GM03348 (cell line): ENCODE measurements at regions not wholly inside any gene's neighbourhood (a gene's known extent, or its start where the extent isn't known, plus 50 kb on each side); places are given as distances from the start of the nearest gene placed in this dataset.
"Not testable (repeated sequence)": the region's sequence is repeated elsewhere in the genome, so short reads cannot be mapped to it uniquely, and the experiment has no call there.

Source experiments
- DNase-seq: peaks from one replicate; pipeline ENCODE4 v3.0.0; 2012; ENCODE audit warnings: low spot score

GRCh38 chr3:124364317-124365020 lies 365.8 kb upstream of the UMPS start:
- DNase-seq: no peak

GRCh38 chr3:124366655-124367054 lies 363.6 kb upstream of the UMPS start:
- not testable (repeated sequence) for DNase-seq

GRCh38 chr3:124372775-124373174 lies 357.5 kb upstream of the UMPS start:
- DNase-seq: no peak

GRCh38 chr3:124373524-124373923 lies 356.7 kb upstream of the UMPS start:
- no peak for DNase-seq

GRCh38 chr3:124374583-124374982 lies 355.7 kb upstream of the UMPS start:
- no peak for DNase-seq

- DNase-seq: no peak
These were observed 348.5 kb upstream of the UMPS start for GRCh38 chr3:124381575-124382333.

- no peak for DNase-seq
These were observed 347.2 kb upstream of the UMPS start for GRCh38 chr3:124383051-124383450.

- no peak for DNase-seq
These were observed 346.3 kb upstream of the UMPS start for GRCh38 chr3:124383846-124384466.

GRCh38 chr3:124384527-124384926 lies 345.7 kb upstream of the UMPS start:
- DNase-seq: no peak

- DNase-seq: no peak
These were observed 344.3 kb upstream of the UMPS start for GRCh38 chr3:124385996-124386395.

- no peak for DNase-seq
These were observed 343.2 kb upstream of the UMPS start for GRCh38 chr3:124386996-124387595.

GRCh38 chr3:124391774-124392173 lies 338.5 kb upstream of the UMPS start:
- no peak for DNase-seq

- DNase-seq: no peak
These were observed 336.9 kb upstream of the UMPS start for GRCh38 chr3:124393340-124393739.

- no peak for DNase-seq
These were observed 335.1 kb upstream of the UMPS start for GRCh38 chr3:124395162-124395561.

- DNase-seq: no peak
These were observed 334.5 kb upstream of the UMPS start for GRCh38 chr3:124395584-124396338.

- DNase-seq: no peak
These were observed 333.8 kb upstream of the UMPS start for GRCh38 chr3:124396339-124396950.

- no peak for DNase-seq
These were observed 333.2 kb upstream of the UMPS start for GRCh38 chr3:124397088-124397487.

- no peak for DNase-seq
These were observed 331.7 kb upstream of the UMPS start for GRCh38 chr3:124398594-124398993.

- no peak for DNase-seq
These were observed 328.4 kb upstream of the UMPS start for GRCh38 chr3:124401843-124402242.

- DNase-seq: no peak
These were observed 327.5 kb upstream of the UMPS start for GRCh38 chr3:124402791-124403190.

- no peak for DNase-seq
These were observed 325.6 kb upstream of the UMPS start for GRCh38 chr3:124404621-124405020.

- DNase-seq: no peak
These were observed 323.0 kb upstream of the UMPS start for GRCh38 chr3:124407260-124407659.
